Neuronal stem cell (in vitro differentiated cells): ENCODE measurements at regions not wholly inside any gene's neighbourhood (a gene's known extent, or its start where the extent isn't known, plus 50 kb on each side); places are given as distances from the start of the nearest gene placed in this dataset.

ENCODE experiments used
- DNase-seq: peaks from one replicate; pipeline ENCODE4 v3.0.0-alpha.2; 2013; ENCODE audit warnings: low spot score
- H2AFZ ChIP-seq: one replicate; pipeline ENCODE4 v1.6.1; 2013; ENCODE audit warnings: mild to moderate bottlenecking, low read length, inconsistent platforms
- H2AK5ac ChIP-seq: 2 replicates; pipeline ENCODE4 v1.6.1; 2013; ENCODE audit warnings: low read depth, mild to moderate bottlenecking, inconsistent platforms, low read length, moderate library complexity, mixed read lengths
- H2BK120ac ChIP-seq: 2 replicates; pipeline ENCODE4 v1.6.1; 2013; ENCODE audit warnings: low read depth, mild to moderate bottlenecking, inconsistent platforms, low read length, moderate library complexity, mixed read lengths
- H2BK12ac ChIP-seq: one replicate; pipeline ENCODE4 v1.6.1; 2013; ENCODE audit warnings: low read length, inconsistent platforms
- H2BK15ac ChIP-seq: 2 replicates; pipeline ENCODE4 v1.6.1; 2013; ENCODE audit warnings: mild to moderate bottlenecking, low read length, inconsistent platforms, mixed read lengths
- H2BK5ac ChIP-seq: one replicate; pipeline ENCODE4 v1.6.1; 2013; ENCODE audit warnings: inconsistent platforms, mild to moderate bottlenecking, low read length, moderate library complexity
- H3K14ac ChIP-seq: one replicate; pipeline ENCODE4 v1.6.1; 2013; ENCODE audit warnings: low read length, inconsistent platforms
- H3K18ac ChIP-seq: 2 replicates; pipeline ENCODE4 v1.6.1; 2013; ENCODE audit warnings: low read length, inconsistent platforms
- H3K23ac ChIP-seq: 2 replicates; pipeline ENCODE4 v1.6.1; 2013; ENCODE audit warnings: low read depth, mild to moderate bottlenecking, mixed read lengths, low read length, inconsistent platforms; ENCODE audit not compliant: poor library complexity
- H3K27ac ChIP-seq: replicated peaks from 3 replicates; pipeline ENCODE4 v1.5.1; 2013; ENCODE audit warnings: low read length, inconsistent platforms
- H3K27me3 ChIP-seq, 3 experiments: 2 replicates each; pipeline ENCODE4 v1.6.1; 2013; ENCODE audit warnings: low read length in 3 of 3, mild to moderate bottlenecking in 2 of 3, inconsistent platforms in 1 of 3, low read depth in 1 of 3, mixed read lengths in 1 of 3, moderate library complexity in 1 of 3; ENCODE audit not compliant: control insufficient read depth in 3 of 3, insufficient read depth in 3 of 3
- H3K36me3 ChIP-seq, 2 donors: replicated peaks in 1 of 2; 2 replicates each; pipeline ENCODE4 v1.6.1; 2013; ENCODE audit warnings: low read length in 2 of 2; ENCODE audit not compliant: control insufficient read depth in 2 of 2, insufficient read depth in 2 of 2
- H3K4ac ChIP-seq: 2 replicates; pipeline ENCODE4 v1.6.1; 2013; ENCODE audit warnings: inconsistent platforms, mild to moderate bottlenecking, low read length, moderate library complexity
- H3K4me1 ChIP-seq, 2 donors: 1 replicate in 1 of 2; 2 replicates in 1 of 2; pipeline ENCODE4 v1.6.1; 2013; ENCODE audit warnings: low read length in 2 of 2, low read depth in 1 of 2; ENCODE audit not compliant: control insufficient read depth in 2 of 2, insufficient read depth in 1 of 2
- H3K4me2 ChIP-seq: one replicate; pipeline ENCODE4 v1.6.1; 2013; ENCODE audit warnings: mild to moderate bottlenecking, low read length, inconsistent platforms; ENCODE audit not compliant: insufficient read depth, poor library complexity, severe bottlenecking
- H3K4me3 ChIP-seq, 2 donors: 2 replicates each; pipeline ENCODE4 v1.5.1; 2013; ENCODE audit warnings: low read length in 2 of 2, mild to moderate bottlenecking in 2 of 2, inconsistent platforms in 1 of 2, moderate library complexity in 1 of 2
- H3K79me1 ChIP-seq: one replicate; pipeline ENCODE4 v1.6.1; 2013; ENCODE audit warnings: low read depth, mild to moderate bottlenecking, inconsistent platforms, low read length, moderate library complexity
- H3K9ac ChIP-seq: one replicate; pipeline ENCODE4 v1.6.1; 2013; ENCODE audit warnings: mild to moderate bottlenecking, low read depth, low read length, inconsistent platforms; ENCODE audit not compliant: poor library complexity
- H3K9me3 ChIP-seq, 2 donors: replicated peaks in 1 of 2; 2 replicates each; pipeline versions ENCODE3 to v1.6.1; 2013; ENCODE audit warnings: low read length in 2 of 2, mild to moderate bottlenecking in 2 of 2, inconsistent platforms in 1 of 2, low read depth in 1 of 2, mixed read lengths in 1 of 2, moderate library complexity in 1 of 2; ENCODE audit not compliant: control insufficient read depth in 2 of 2, insufficient read depth in 1 of 2
- H4K8ac ChIP-seq: one replicate; pipeline ENCODE4 v1.6.1; 2013; ENCODE audit warnings: low read depth, mild to moderate bottlenecking, inconsistent platforms, low read length, moderate library complexity
- H4K91ac ChIP-seq: one replicate; pipeline ENCODE4 v1.6.1; 2013; ENCODE audit warnings: low read length, low read depth, mild to moderate bottlenecking, inconsistent platforms; ENCODE audit not compliant: poor library complexity
- WGBS, 2 donors: extraction: QIAGEN DNeasy Blood & Tissue Kit; methylation state at CpG; one replicate each; pipeline ENCODE4 v1.1.7; 2013; ENCODE audit warnings: missing lambda C conversion rate in 2 of 2, mixed read lengths in 1 of 2; ENCODE audit not compliant: insufficient read length in 2 of 2, insufficient replicate concordance in 1 of 2; ENCODE audit errors: extremely low coverage in 2 of 2; 5-methylcytosine and 5-hydroxymethylcytosine counted together

- H3K4me3 ChIP-seq, result no peak overlapping the region
- H4K8ac ChIP-seq, result no peak overlapping the region
- no peak overlapping the region for H3K23ac ChIP-seq
- no peak overlapping the region for H2BK15ac ChIP-seq
- no peak overlapping the region for H4K91ac ChIP-seq
- H3K18ac ChIP-seq, result no peak overlapping the region
- no peaks in the 10 kb centered on the region for H3K79me1 ChIP-seq
- H2BK5ac ChIP-seq, result no peak overlapping the region
- no peak overlapping the region for H2AFZ ChIP-seq
- no peaks in the 10 kb centered on the region for H3K4me1 ChIP-seq
- no peaks in the 10 kb centered on the region for H3K27me3 ChIP-seq
- DNase-seq, result no peak
- no peaks in the 10 kb centered on the region for H3K36me3 ChIP-seq
- H2BK12ac ChIP-seq, result no peak overlapping the region
- no peak overlapping the region for H3K27ac ChIP-seq
- H2AK5ac ChIP-seq, result no peak overlapping the region
- H3K9me3 ChIP-seq, result no peaks in the 10 kb centered on the region
- no peak overlapping the region for H3K4ac ChIP-seq
- no CpG with 5 or more reads among the region's 4 CpGs for WGBS, 2 donors
- H3K4me2 ChIP-seq, result no peak overlapping the region
- no peak overlapping the region for H2BK120ac ChIP-seq
- no peak overlapping the region for H3K14ac ChIP-seq
- no peak overlapping the region for H3K9ac ChIP-seq
Measured at GRCh38 chrX:38878641-38879340, 77.5 kb downstream of the MID1IP1 start.

- H3K79me1 ChIP-seq, result no peaks in the 10 kb centered on the region
- no peak overlapping the region for H2BK5ac ChIP-seq
- H2BK12ac ChIP-seq, result no peak overlapping the region
- no peaks in the 10 kb centered on the region for H3K36me3 ChIP-seq
- no peak overlapping the region for H3K9ac ChIP-seq
- H2AK5ac ChIP-seq, result no peak overlapping the region
- H3K18ac ChIP-seq, result no peak overlapping the region
- no peak overlapping the region for H3K4me3 ChIP-seq
- no CpG with 5 or more reads among the region's 4 CpGs for WGBS, 2 donors
- H2AFZ ChIP-seq, result no peak overlapping the region
- H3K14ac ChIP-seq, result no peak overlapping the region
- H3K27me3 ChIP-seq, result no peaks in the 10 kb centered on the region
- H3K4me1 ChIP-seq, result no peaks in the 10 kb centered on the region
- no peak overlapping the region for H3K4ac ChIP-seq
- H2BK120ac ChIP-seq, result no peak overlapping the region
- H3K4me2 ChIP-seq, result no peak overlapping the region
- H4K91ac ChIP-seq, result no peak overlapping the region
- H3K23ac ChIP-seq, result no peak overlapping the region
- H3K9me3 ChIP-seq, result no peaks in the 10 kb centered on the region
- no peak for DNase-seq
- H3K27ac ChIP-seq, result no peak overlapping the region
- H4K8ac ChIP-seq, result no peak overlapping the region
- H2BK15ac ChIP-seq, result no peak overlapping the region
Measured at GRCh38 chrX:38879631-38880220, 78.5 kb downstream of the MID1IP1 start.

- no peak overlapping the region for H3K27ac ChIP-seq
- no peak overlapping the region for H2BK15ac ChIP-seq
- no CpG with 5 or more reads among the region's 3 CpGs for WGBS, 2 donors
- H3K9ac ChIP-seq, result no peak overlapping the region
- no peaks in the 10 kb centered on the region for H3K9me3 ChIP-seq
- no peak overlapping the region for H2AK5ac ChIP-seq
- H3K36me3 ChIP-seq, result no peaks in the 10 kb centered on the region
- no peak overlapping the region for H2AFZ ChIP-seq
- no peak overlapping the region for H3K18ac ChIP-seq
- no peaks in the 10 kb centered on the region for H3K27me3 ChIP-seq
- DNase-seq, result no peak
- H3K4me3 ChIP-seq, result no peak overlapping the region
- no peak overlapping the region for H2BK5ac ChIP-seq
- no peak overlapping the region for H4K91ac ChIP-seq
- no peak overlapping the region for H3K23ac ChIP-seq
- no peak overlapping the region for H2BK12ac ChIP-seq
- no peak overlapping the region for H2BK120ac ChIP-seq
- no peak overlapping the region for H4K8ac ChIP-seq
- no peak overlapping the region for H3K14ac ChIP-seq
- no peaks in the 10 kb centered on the region for H3K79me1 ChIP-seq
- no peak overlapping the region for H3K4me2 ChIP-seq
- no peaks in the 10 kb centered on the region for H3K4me1 ChIP-seq
- H3K4ac ChIP-seq, result no peak overlapping the region
Measured at GRCh38 chrX:38880296-38880854, 79.1 kb downstream of the MID1IP1 start.

GRCh38 chrX:38881066-38881465, 79.8 kb downstream of the MID1IP1 start:
- no peak overlapping the region for H3K23ac ChIP-seq
- no peak overlapping the region for H2AFZ ChIP-seq
- whole genome bisulfite sequencing, 2 donors, result no CpG with 5 or more reads among the region's 2 CpGs
- no peak for DNase-seq
- H2BK12ac ChIP-seq, result no peak overlapping the region
- no peak overlapping the region for H3K4me2 ChIP-seq
- H3K9ac ChIP-seq, result no peak overlapping the region
- H3K18ac ChIP-seq, result no peak overlapping the region
- H2BK15ac ChIP-seq, result no peak overlapping the region
- H3K36me3 ChIP-seq, result no peaks in the 10 kb centered on the region
- H3K14ac ChIP-seq, result no peak overlapping the region
- H3K9me3 ChIP-seq, result no peaks in the 10 kb centered on the region
- H3K79me1 ChIP-seq, result no peaks in the 10 kb centered on the region
- no peak overlapping the region for H3K27ac ChIP-seq
- no peak overlapping the region for H2BK5ac ChIP-seq
- no peak overlapping the region for H4K91ac ChIP-seq
- no peak overlapping the region for H4K8ac ChIP-seq
- H2BK120ac ChIP-seq, result no peak overlapping the region
- H3K4me3 ChIP-seq, result no peak overlapping the region
- H3K4me1 ChIP-seq, result no peaks in the 10 kb centered on the region
- H3K4ac ChIP-seq, result no peak overlapping the region
- H3K27me3 ChIP-seq, result no peaks in the 10 kb centered on the region
- H2AK5ac ChIP-seq, result no peak overlapping the region
